ENCODE measurements at regions not wholly inside any gene's neighbourhood (a gene's known extent, or its start where the extent isn't known, plus 50 kb on each side); places are given as distances from the start of the nearest gene placed in this dataset.

DNA sequence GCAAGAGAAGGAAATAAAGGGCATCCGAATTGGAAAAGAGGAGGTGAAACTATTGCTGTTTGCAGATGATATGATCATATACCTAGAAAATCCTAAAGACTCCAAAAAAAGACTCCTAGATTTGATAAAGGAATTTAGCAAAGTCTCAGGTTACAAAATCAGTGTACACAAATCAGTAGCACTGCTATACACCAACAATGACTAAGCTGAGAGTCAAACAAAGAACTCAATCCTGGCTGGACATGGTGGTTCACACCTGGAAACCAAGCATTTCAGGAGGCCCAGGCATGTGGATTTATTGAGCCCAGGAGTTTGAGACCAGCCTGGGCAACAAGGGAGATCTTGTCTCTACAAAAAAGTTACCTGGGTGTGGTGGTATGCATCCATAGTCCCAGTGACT lies 188.7 kb upstream of the PLXNC1 start:
- TF ChIP-seq, protein P1, sequence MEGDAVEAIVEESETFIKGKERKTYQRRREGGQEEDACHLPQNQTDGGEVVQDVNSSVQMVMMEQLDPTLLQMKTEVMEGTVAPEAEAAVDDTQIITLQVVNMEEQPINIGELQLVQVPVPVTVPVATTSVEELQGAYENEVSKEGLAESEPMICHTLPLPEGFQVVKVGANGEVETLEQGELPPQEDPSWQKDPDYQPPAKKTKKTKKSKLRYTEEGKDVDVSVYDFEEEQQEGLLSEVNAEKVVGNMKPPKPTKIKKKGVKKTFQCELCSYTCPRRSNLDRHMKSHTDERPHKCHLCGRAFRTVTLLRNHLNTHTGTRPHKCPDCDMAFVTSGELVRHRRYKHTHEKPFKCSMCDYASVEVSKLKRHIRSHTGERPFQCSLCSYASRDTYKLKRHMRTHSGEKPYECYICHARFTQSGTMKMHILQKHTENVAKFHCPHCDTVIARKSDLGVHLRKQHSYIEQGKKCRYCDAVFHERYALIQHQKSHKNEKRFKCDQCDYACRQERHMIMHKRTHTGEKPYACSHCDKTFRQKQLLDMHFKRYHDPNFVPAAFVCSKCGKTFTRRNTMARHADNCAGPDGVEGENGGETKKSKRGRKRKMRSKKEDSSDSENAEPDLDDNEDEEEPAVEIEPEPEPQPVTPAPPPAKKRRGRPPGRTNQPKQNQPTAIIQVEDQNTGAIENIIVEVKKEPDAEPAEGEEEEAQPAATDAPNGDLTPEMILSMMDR (IDR thresholded peaks at IDR 0.05; ENCODE audit: unreplicated experiment): no peak
- no peak overlapping the region for H3K27ac Mint-ChIP-seq (ENCODE audit: low read depth, unreplicated experiment)
- H3K27me3 Mint-ChIP-seq (ENCODE audit: insufficient read depth, unreplicated experiment): no peaks in the 10 kb centered on the region
- CTCF ChIA-PET: no interaction called here
- no TSS peak for BruUV-seq (replicated peaks)
- intact Hi-C loops (cut with micrococcal nuclease): no loop called here
- peaks cover 27% of the 10 kb centered on the region for H3K9me3 Mint-ChIP-seq (ENCODE audit: unreplicated experiment)
- POLR2A ChIA-PET: no interaction called here
- no peaks in the 10 kb centered on the region for H3K4me1 Mint-ChIP-seq (ENCODE audit: insufficient read depth, unreplicated experiment)
- no peak for DNase-seq (ENCODE audit: unreplicated experiment)
- H3K36me3 Mint-ChIP-seq (ENCODE audit: insufficient read depth, unreplicated experiment): no peaks in the 10 kb centered on the region
- no peak overlapping the region for H3K4me3 Mint-ChIP-seq (ENCODE audit: unreplicated experiment)

DNA sequence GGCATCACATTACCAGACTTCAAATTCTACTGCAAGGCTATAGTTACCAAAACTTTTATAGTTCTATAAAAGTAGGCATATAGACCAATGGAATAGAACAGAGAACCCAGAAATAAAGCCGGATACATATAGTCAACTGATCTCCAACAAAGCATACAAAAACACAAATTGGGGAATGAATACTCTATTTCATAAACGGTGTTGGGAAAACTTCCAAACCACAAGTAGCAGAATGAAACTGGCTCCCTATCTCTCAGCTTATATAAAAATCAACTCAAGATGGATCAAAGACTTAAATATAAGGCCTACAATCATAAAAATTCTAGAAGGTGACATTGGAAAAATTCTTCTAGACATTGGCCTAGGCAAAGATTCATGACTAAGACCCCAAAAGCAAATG lies 187.9 kb upstream of the PLXNC1 start:
- Mint-ChIP-seq H3K4me3 (ENCODE audit: unreplicated experiment) (no peak overlapping the region), H3K4me1 (ENCODE audit: insufficient read depth, unreplicated experiment) (no peaks in the 10 kb centered on the region), H3K36me3 (ENCODE audit: insufficient read depth, unreplicated experiment) (no peaks in the 10 kb centered on the region), H3K27ac (ENCODE audit: low read depth, unreplicated experiment) (no peak overlapping the region), H3K27me3 (ENCODE audit: insufficient read depth, unreplicated experiment) (no peaks in the 10 kb centered on the region), H3K9me3 (ENCODE audit: unreplicated experiment) (peaks cover 20% of the 10 kb centered on the region)
- ChIA-PET CTCF (no interaction called here), POLR2A (no interaction called here)
- BruUV-seq (replicated peaks): no TSS peak
- TF ChIP-seq, protein P1 (IDR thresholded peaks at IDR 0.05; ENCODE audit: unreplicated experiment): no peak
- intact Hi-C loops (cut with micrococcal nuclease): no loop called here
- DNase-seq (ENCODE audit: unreplicated experiment): no peak

DNA sequence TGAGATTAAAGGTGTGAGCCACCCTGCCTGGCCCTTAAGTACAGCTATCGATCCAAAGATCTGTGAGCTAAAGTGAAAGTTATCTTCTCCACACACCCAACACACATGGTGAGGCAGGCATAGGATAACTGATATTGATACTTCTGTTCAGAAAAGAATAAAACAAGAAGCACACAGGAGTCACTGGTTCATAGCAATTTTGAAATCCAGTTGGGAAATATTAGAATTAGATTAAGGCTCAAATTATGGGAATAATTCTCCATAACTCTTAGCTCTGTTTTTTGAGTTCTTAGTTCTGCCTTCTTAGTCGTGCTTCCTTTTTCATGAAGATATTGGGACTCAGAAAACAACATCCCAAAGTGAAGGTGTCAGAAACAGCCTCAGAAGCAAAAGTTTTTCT lies 186.0 kb upstream of the PLXNC1 start:
- DNase-seq (ENCODE audit: unreplicated experiment): no peak
- POLR2A ChIA-PET: no interaction called here
- H3K27me3 Mint-ChIP-seq (ENCODE audit: insufficient read depth, unreplicated experiment): no peaks in the 10 kb centered on the region
- no peaks in the 10 kb centered on the region for H3K4me1 Mint-ChIP-seq (ENCODE audit: insufficient read depth, unreplicated experiment)
- no peak overlapping the region for H3K27ac Mint-ChIP-seq (ENCODE audit: low read depth, unreplicated experiment)
- TF ChIP-seq, protein P1 (IDR thresholded peaks at IDR 0.05; ENCODE audit: unreplicated experiment): no peak
- CTCF ChIA-PET: interaction anchor here (0.6 to 1.6 kb wide), 3 partner anchors 11 to 111 kb away, joined by 3 to 4 read pairs (median 3); no protein-coding TSS in a partner anchor
- no TSS peak for BruUV-seq (replicated peaks)
- H3K36me3 Mint-ChIP-seq (ENCODE audit: insufficient read depth, unreplicated experiment): no peaks in the 10 kb centered on the region
- intact Hi-C loops (cut with micrococcal nuclease): no loop called here
- H3K4me3 Mint-ChIP-seq (ENCODE audit: unreplicated experiment): no peak overlapping the region
- H3K9me3 Mint-ChIP-seq (ENCODE audit: unreplicated experiment): peaks cover 10% of the 10 kb centered on the region

DNA sequence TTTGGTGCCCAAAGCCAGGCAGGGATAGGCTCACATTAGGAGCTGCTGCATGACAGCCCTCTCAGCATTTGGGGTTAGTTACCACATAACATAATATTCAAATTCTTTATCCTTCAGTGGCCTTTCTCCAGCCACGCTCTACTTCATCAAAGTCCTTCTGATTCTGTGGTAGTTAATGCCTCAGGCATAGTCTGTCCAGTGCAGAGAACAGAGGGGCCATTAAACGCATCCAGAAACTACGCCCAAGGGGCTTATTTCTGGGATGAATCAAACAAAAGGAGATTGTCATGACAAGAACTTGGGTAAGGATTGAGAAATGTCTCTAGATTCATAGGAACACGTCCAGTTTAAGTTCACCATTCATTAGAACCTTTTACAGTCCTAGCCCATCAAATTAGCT lies 183.4 kb upstream of the PLXNC1 start:
- BruUV-seq (replicated peaks): no TSS peak
- Mint-ChIP-seq H3K27ac (ENCODE audit: low read depth, unreplicated experiment) (no peak overlapping the region), H3K4me1 (ENCODE audit: insufficient read depth, unreplicated experiment) (no peaks in the 10 kb centered on the region), H3K4me3 (ENCODE audit: unreplicated experiment) (no peak overlapping the region), H3K27me3 (ENCODE audit: insufficient read depth, unreplicated experiment) (no peaks in the 10 kb centered on the region), H3K36me3 (ENCODE audit: insufficient read depth, unreplicated experiment) (no peaks in the 10 kb centered on the region), H3K9me3 (ENCODE audit: unreplicated experiment) (peaks cover 10% of the 10 kb centered on the region)
- intact Hi-C loops (cut with micrococcal nuclease): no loop called here
- TF ChIP-seq, protein P1 (IDR thresholded peaks at IDR 0.05; ENCODE audit: unreplicated experiment): no peak
- POLR2A ChIA-PET: no interaction called here
- CTCF ChIA-PET: interaction anchor here (1.8 kb wide), 1 partner anchor 9 kb away, joined by 4 read pairs; no protein-coding TSS in a partner anchor
- no peak for DNase-seq (ENCODE audit: unreplicated experiment)

Data from MCF 10A (cell line).